ENCODE measurements at regions not wholly inside any gene's neighbourhood (a gene's known extent, or its start where the extent isn't known, plus 50 kb on each side); places are given as distances from the start of the nearest gene placed in this dataset.

DNA sequence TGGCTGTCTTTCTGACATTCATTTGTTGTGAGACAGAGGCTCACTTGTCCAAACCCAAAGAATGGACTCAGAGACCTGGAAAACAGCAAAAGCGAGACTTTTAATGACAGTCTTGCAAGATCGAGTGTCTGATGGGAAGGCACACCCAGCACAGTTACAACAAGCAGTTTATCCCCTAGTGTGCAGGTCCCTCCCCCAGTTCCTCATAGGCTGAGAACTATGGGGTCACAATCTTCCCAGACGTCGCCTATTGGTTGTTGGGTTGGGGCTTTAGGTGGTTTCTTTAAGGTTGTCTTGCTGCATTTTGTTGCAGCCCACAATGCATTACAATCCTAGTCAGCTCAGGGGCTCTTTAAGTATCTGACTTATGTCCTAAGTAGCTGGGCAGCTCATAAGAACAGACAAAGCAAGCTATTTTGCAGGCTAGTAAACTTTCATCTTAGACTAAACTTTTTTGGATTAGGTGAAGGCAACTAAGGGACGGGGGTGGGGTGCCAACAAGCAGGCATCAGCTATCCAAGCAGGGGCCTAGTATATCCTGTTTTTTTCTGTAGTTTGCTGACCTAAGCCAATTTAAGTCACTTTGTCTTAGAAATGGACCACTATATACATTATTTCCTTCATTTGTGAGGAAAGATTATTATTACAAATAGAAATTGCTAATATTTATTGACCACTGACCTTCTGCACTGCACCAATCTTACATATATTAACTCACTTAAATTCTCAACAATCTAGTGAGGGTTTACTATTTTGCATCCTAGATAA is 151.8 kb downstream of the SETD4 start:
- H3K9me3 Mint-ChIP-seq: no peaks in the 10 kb centered on the region
- no peak overlapping the region for H3K4me3 Mint-ChIP-seq
- CTCF ChIA-PET: interaction anchor here (0.7 kb wide), 1 partner anchor 59 kb away, joined by 5 read pairs; no protein-coding TSS in a partner anchor
- H3K36me3 Mint-ChIP-seq (ENCODE audit: low read depth): no peaks in the 10 kb centered on the region
- peaks cover 3% of the 10 kb centered on the region for H3K27me3 Mint-ChIP-seq (ENCODE audit: low read depth)
- intact Hi-C loops (cut with micrococcal nuclease): no loop called here
- no peaks in the 10 kb centered on the region for H3K4me1 Mint-ChIP-seq (ENCODE audit: low read depth)
- no peak for DNase-seq
- no peak overlapping the region for H3K27ac Mint-ChIP-seq

DNA sequence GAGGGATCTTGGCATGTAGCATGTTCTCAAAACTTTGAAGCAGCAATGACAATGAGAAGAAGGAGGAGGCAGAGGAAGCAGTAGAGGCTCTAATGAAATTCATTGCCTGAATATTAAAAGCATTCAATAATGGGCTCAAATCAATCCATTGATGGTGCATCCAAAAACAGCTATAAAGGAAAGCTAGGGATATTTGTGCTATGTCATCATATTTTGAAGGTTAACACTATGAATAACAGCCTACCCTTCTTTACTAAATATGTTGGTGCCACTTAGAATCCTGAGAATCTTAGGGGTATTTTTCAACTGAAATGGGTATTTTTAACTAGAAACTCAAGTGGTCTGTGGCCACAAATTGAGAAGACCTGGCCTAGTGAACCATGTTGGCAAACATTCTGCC is 153.7 kb downstream of the SETD4 start:
- Mint-ChIP-seq H3K36me3 (ENCODE audit: low read depth) (no peaks in the 10 kb centered on the region), H3K27ac (no peak overlapping the region), H3K9me3 (no peaks in the 10 kb centered on the region), H3K4me3 (no peak overlapping the region), H3K4me1 (ENCODE audit: low read depth) (no peaks in the 10 kb centered on the region), H3K27me3 (ENCODE audit: low read depth) (peaks cover 5% of the 10 kb centered on the region)
- CTCF ChIA-PET: no interaction called here
- intact Hi-C loops (cut with micrococcal nuclease): no loop called here
- no peak for DNase-seq

DNA sequence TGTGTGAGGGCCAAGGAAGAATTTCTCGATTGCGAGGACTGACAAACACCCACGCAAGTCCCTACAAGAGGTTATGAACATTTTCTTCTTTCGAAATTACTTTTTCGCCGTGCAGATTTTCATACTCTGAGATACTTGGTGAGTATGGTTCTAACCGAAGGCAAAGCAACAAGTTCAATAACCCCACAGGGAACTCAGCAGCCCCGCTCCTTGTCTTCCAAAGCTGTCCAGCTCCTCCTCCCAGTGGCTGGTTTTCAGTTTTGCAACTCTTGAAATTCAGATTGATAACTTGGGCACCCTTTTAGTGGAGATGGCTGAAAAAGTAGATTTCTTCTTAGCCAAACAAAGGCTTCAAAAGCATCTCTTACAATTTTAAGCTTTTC is 154.4 kb downstream of the SETD4 start:
- H3K4me1 Mint-ChIP-seq (ENCODE audit: low read depth): no peaks in the 10 kb centered on the region
- peaks cover 3% of the 10 kb centered on the region for H3K27me3 Mint-ChIP-seq (ENCODE audit: low read depth)
- no peak overlapping the region for H3K27ac Mint-ChIP-seq
- intact Hi-C loops (cut with micrococcal nuclease): no loop called here
- no peak overlapping the region for H3K4me3 Mint-ChIP-seq
- no peaks in the 10 kb centered on the region for H3K9me3 Mint-ChIP-seq
- H3K36me3 Mint-ChIP-seq (ENCODE audit: low read depth): no peaks in the 10 kb centered on the region
- CTCF ChIA-PET: no interaction called here
- no peak for DNase-seq

DNA sequence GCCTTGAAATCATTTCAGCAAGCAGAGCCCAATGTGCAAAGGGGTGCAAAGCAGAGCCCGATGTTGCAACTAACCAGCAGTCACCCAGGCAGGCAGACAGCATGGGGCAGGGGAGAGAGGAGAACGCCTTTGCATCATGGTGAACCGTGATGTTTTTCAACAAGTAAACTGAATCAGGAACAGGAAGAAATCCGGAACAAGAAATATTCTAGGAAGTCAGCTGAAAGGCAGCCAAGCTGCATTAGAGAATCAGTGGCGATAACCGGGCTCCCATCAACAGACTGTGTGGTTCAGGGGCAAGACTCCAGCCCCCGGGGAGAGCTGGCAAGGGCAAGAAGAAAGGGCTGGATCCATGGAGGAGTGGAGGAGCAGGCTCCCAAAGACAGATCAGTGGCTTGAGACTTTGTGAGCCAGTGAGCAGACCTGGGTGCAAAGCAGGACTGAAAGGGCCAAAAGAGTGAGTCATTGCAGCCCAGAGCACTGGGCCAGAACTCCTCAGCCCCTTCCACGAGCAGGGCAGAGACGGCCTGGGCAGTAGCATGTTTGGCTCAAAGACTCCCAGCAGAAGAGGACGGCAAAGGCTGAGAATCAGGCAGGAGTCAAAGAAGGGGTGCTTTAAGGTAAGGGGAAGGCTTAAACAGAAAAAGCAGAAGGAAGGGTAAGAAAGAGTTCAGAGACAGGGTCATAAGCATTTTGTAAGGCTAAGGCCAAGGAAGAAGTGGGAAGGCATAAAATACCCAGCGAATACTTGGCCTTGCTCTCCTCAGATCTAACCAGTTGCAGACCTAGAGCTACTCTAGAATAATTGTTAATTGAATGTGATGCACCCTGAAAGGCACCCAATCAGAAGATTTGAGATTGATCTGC is 155.0 kb downstream of the SETD4 start:
- Mint-ChIP-seq H3K4me3 (no peak overlapping the region), H3K4me1 (ENCODE audit: low read depth) (no peaks in the 10 kb centered on the region), H3K36me3 (ENCODE audit: low read depth) (no peaks in the 10 kb centered on the region), H3K9me3 (no peaks in the 10 kb centered on the region), H3K27me3 (ENCODE audit: low read depth) (peaks cover 3% of the 10 kb centered on the region), H3K27ac (no peak overlapping the region)
- intact Hi-C loops (cut with micrococcal nuclease): no loop called here
- CTCF ChIA-PET: interaction anchor here (0.6 kb wide), 1 partner anchor 66 kb away, joined by 3 read pairs; no protein-coding TSS in a partner anchor
- no peak for DNase-seq

DNA sequence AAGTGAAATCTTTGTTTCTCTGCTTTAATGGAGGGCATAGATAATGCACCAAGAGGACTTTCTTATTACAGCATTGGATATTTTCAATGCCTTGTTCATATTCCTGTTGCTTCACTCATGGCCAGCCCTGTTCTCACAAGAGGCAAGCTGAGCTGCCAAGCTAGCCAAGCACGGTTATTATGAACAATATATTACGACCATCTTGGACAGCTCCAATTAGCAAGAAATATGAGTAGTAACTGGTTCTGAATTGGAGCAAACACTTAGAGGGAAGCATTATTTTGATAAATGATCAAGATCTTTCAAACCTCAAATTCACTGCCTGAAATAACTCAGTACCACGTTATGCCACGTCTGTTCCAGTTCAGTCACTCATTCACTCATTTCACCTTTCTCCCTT is 159.8 kb downstream of the SETD4 start:
- intact Hi-C loops (cut with micrococcal nuclease): no loop called here
- no peak overlapping the region for H3K27ac Mint-ChIP-seq
- no peaks in the 10 kb centered on the region for H3K36me3 Mint-ChIP-seq (ENCODE audit: low read depth)
- no peak for DNase-seq
- H3K4me1 Mint-ChIP-seq (ENCODE audit: low read depth): no peaks in the 10 kb centered on the region
- peaks cover 5% of the 10 kb centered on the region for H3K27me3 Mint-ChIP-seq (ENCODE audit: low read depth)
- H3K4me3 Mint-ChIP-seq: no peak overlapping the region
- no peaks in the 10 kb centered on the region for H3K9me3 Mint-ChIP-seq
- CTCF ChIA-PET: interaction anchor here (1.2 kb wide), 1 partner anchor 61 kb away, joined by 3 read pairs; no protein-coding TSS in a partner anchor

DNA sequence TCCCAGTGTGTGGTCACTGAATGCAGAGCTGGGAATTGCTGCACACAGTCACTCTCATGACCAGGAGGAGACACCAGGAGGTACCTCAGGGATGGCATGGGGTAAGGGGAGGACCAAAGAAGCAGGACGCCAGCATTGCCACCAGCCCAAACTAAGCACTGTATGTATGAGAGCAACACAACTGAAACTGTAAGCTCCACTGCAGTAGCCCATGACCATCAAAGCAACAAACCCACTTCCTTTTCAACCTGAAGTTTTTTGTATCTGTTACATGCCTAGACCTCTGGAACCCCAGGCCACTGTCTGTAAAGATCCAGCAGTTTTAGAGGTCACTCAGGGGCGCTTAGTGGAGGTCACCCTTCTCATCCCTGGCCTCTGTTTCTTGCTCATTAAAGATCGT is 164.3 kb downstream of the SETD4 start:
- no peak for DNase-seq
- Mint-ChIP-seq H3K27ac (no peak overlapping the region), H3K9me3 (no peaks in the 10 kb centered on the region), H3K27me3 (ENCODE audit: low read depth) (peaks cover 5% of the 10 kb centered on the region), H3K36me3 (ENCODE audit: low read depth) (no peaks in the 10 kb centered on the region), H3K4me1 (ENCODE audit: low read depth) (no peaks in the 10 kb centered on the region), H3K4me3 (no peak overlapping the region)
- CTCF ChIA-PET: no interaction called here
- intact Hi-C loops (cut with micrococcal nuclease): no loop called here

DNA sequence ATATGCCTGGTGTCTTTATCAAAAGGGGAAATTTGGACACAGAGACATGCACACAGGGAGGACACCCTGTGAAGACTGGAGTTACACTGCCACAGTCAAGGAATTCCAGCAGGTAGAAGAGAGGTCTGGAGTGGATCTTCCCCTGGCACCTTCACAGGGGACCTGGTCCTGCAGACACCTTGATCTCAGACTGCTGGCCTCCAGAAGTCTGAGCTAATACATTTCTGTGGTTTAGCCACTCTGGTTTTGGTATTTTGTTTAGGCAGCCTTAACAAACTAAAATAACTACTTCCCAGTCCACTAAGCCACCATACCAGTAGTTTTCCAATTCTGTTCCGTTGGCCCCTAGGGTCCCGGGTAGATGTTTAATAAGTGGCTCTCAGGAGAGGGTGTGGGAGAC is 164.7 kb downstream of the SETD4 start:
- no peak for DNase-seq
- H3K9me3 Mint-ChIP-seq: no peaks in the 10 kb centered on the region
- intact Hi-C loops (cut with micrococcal nuclease): no loop called here
- H3K4me1 Mint-ChIP-seq (ENCODE audit: low read depth): no peaks in the 10 kb centered on the region
- no peaks in the 10 kb centered on the region for H3K36me3 Mint-ChIP-seq (ENCODE audit: low read depth)
- H3K4me3 Mint-ChIP-seq: no peak overlapping the region
- H3K27me3 Mint-ChIP-seq (ENCODE audit: low read depth): peaks cover 5% of the 10 kb centered on the region
- CTCF ChIA-PET: no interaction called here
- no peak overlapping the region for H3K27ac Mint-ChIP-seq

DNA sequence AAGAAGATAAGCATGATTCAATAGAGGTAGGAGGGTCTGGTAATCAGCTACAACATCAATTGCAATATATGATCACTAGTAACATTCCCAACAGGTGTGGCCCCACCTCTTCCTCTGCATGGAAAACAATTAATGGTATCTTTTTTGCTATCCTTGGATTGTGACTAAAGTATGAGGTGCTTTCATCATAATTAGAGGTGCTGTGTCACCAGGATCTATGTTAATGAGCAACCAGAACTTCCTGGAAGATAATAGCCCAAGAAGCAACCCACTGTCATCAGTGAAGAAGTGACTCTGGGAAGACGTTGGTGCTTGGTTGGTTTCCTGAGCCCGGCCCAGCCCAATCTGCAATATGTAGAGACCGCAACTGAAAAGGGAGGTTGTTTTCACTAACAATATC is 167.2 kb downstream of the SETD4 start:
- CTCF ChIA-PET: interaction anchor here (0.5 kb wide), 1 partner anchor 1194 kb away, joined by 3 read pairs; no protein-coding TSS in a partner anchor
- intact Hi-C loops (cut with micrococcal nuclease): no loop called here
- Mint-ChIP-seq H3K27ac (no peak overlapping the region), H3K9me3 (no peaks in the 10 kb centered on the region), H3K36me3 (ENCODE audit: low read depth) (no peaks in the 10 kb centered on the region), H3K4me3 (no peak overlapping the region), H3K27me3 (ENCODE audit: low read depth) (peaks cover 3% of the 10 kb centered on the region), H3K4me1 (ENCODE audit: low read depth) (no peaks in the 10 kb centered on the region)
- DNase-seq: no peak

DNA sequence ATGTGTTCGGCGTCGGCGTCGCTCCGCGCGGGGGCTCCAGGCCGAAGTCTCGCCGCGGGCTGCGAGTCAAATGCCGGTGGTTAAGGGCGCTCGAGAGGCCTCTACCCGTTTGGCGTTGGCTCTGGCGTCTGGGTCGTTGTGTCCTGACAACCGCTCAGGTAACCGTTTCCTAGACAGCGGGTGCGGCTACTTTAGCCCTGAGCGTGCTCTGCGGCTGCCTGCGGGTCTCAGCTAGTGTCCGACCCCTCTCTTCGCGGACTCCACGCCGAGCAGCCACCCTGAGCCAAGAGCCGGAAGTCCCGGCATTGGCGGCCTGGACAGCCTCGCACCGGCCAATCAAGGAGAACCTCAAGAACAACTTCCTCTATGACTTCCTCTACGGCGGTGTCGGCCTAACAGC is 173.4 kb downstream of the SETD4 start:
- CTCF ChIA-PET: no interaction called here
- H3K27ac Mint-ChIP-seq: no peak overlapping the region
- H3K4me3 Mint-ChIP-seq: no peak overlapping the region
- DNase-seq: no peak
- no peaks in the 10 kb centered on the region for H3K9me3 Mint-ChIP-seq
- H3K27me3 Mint-ChIP-seq (ENCODE audit: low read depth): no peaks in the 10 kb centered on the region
- intact Hi-C loops (cut with micrococcal nuclease): no loop called here
- H3K4me1 Mint-ChIP-seq (ENCODE audit: low read depth): no peaks in the 10 kb centered on the region
- no peaks in the 10 kb centered on the region for H3K36me3 Mint-ChIP-seq (ENCODE audit: low read depth)

DNA sequence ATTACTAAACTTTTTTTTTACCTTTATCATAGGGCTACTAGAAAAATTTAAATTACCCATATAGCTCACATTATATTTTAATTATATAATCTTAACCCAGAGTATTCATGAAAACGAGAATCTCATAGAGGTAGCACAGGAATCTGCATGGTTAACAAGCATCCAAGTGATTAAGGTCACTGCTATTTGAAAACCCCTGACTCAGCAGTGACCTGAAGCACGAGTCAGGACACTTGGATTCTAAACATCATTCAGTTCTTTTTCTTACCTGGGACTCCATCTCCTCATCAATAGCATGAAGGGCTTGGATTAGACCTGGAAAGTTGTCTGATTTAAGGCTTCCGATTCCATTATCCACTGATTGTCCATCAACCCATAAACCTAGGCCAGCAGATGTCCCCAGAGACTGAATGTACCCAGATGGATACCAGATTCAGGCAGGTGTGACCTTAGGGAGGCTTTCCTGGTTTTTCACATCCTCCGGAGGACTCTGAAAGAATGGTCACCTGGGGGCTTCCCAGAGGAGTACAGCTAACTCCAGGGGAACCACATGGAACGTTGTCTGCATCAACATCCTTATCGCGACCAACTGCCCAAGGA is 174.3 kb downstream of the SETD4 start:
- Mint-ChIP-seq H3K4me1 (ENCODE audit: low read depth) (no peaks in the 10 kb centered on the region), H3K27ac (no peak overlapping the region), H3K27me3 (ENCODE audit: low read depth) (no peaks in the 10 kb centered on the region), H3K9me3 (no peaks in the 10 kb centered on the region), H3K36me3 (ENCODE audit: low read depth) (no peaks in the 10 kb centered on the region), H3K4me3 (no peak overlapping the region)
- DNase-seq: no peak
- intact Hi-C loops (cut with micrococcal nuclease): no loop called here
- CTCF ChIA-PET: interaction anchor here (0.8 to 1.3 kb wide), 2 partner anchors 9 to 46 kb away, joined by 3 read pairs; no protein-coding TSS in a partner anchor

DNA sequence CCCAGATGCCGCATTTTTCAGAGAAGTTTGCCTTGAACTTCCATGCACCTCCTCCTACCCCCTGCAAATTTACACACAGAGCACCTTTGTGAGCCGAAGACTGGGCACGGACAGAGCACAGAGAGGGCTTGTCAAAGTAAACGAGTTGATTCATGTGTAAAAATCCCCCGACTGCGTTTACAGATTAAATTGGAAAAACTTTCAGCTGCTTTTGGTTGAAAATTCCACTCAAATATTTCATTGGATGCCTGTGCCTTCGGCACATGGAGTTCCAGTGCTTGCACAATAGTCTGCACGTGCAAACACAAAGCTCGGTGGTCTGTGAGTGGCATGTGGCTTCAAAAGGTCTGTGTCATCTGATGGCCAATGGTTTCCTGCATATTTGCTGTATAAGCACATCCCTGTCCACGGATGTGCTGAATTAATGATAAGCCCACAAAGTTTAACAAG is 177.5 kb downstream of the SETD4 start:
- Mint-ChIP-seq H3K9me3 (no peaks in the 10 kb centered on the region), H3K36me3 (ENCODE audit: low read depth) (no peaks in the 10 kb centered on the region), H3K4me3 (no peak overlapping the region), H3K4me1 (ENCODE audit: low read depth) (no peaks in the 10 kb centered on the region), H3K27me3 (ENCODE audit: low read depth) (no peaks in the 10 kb centered on the region), H3K27ac (no peak overlapping the region)
- DNase-seq: no peak
- CTCF ChIA-PET: no interaction called here
- intact Hi-C loops (cut with micrococcal nuclease): no loop called here

DNA sequence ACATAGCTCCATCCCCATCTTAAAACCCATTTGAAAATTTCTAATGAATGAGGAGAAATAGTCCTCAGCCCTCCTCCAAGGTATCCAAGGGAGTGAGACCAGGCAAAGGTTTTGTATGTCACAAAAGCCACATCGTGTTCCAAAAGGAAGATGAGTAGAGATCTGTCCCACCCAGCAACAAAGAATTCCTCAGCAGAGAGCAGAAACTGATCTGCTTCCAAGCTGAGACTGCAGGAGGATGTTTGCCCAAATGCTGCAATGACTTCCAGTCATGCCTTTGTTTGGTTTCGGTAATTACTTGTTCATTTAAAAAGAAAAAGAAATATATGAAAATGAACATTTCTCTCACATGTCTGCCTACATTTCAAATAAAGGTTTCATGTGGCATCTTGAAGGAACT is 186.9 kb downstream of the SETD4 start:
- Mint-ChIP-seq H3K4me1 (ENCODE audit: low read depth) (no peaks in the 10 kb centered on the region), H3K9me3 (peaks cover 2% of the 10 kb centered on the region), H3K36me3 (ENCODE audit: low read depth) (no peaks in the 10 kb centered on the region), H3K27ac (no peak overlapping the region), H3K4me3 (no peak overlapping the region), H3K27me3 (ENCODE audit: low read depth) (peaks cover 6% of the 10 kb centered on the region)
- DNase-seq: no peak
- CTCF ChIA-PET: no interaction called here
- intact Hi-C loops (cut with micrococcal nuclease): no loop called here
